GM18502 (cell line): ENCODE measurements at regions not wholly inside any gene's neighbourhood (a gene's known extent, or its start where the extent isn't known, plus 50 kb on each side); places are given as distances from the start of the nearest gene placed in this dataset.

ENCODE experiments used
- ATAC-seq: cut with Tn5 transposase; IDR thresholded peaks from one replicate; pipeline ENCODE4 v1.9.1; 2021; ENCODE audit warnings: mild to moderate bottlenecking; ENCODE audit not compliant: unreplicated experiment, poor library complexity

DNA sequence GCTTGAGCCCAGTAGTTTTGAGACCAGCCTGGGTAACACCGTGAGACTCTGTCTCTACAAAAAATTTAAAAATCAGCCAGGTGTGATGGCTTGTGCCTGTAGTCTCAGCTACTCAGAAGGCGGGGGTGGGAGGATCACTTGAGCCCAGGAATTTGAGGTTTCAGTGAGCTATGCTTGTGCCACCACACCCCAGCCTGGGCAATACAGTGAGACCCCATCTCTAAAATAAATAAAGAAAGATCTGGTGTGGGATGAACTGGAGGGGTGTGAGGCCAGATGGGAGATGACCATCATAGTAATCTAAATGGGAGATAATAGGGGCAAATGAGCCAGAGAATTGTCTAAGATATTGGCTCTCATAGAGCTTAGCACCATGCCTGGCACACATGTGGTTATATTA lies 60.1 kb upstream of the TRABD2B start:
- ATAC-seq = no peak

DNA sequence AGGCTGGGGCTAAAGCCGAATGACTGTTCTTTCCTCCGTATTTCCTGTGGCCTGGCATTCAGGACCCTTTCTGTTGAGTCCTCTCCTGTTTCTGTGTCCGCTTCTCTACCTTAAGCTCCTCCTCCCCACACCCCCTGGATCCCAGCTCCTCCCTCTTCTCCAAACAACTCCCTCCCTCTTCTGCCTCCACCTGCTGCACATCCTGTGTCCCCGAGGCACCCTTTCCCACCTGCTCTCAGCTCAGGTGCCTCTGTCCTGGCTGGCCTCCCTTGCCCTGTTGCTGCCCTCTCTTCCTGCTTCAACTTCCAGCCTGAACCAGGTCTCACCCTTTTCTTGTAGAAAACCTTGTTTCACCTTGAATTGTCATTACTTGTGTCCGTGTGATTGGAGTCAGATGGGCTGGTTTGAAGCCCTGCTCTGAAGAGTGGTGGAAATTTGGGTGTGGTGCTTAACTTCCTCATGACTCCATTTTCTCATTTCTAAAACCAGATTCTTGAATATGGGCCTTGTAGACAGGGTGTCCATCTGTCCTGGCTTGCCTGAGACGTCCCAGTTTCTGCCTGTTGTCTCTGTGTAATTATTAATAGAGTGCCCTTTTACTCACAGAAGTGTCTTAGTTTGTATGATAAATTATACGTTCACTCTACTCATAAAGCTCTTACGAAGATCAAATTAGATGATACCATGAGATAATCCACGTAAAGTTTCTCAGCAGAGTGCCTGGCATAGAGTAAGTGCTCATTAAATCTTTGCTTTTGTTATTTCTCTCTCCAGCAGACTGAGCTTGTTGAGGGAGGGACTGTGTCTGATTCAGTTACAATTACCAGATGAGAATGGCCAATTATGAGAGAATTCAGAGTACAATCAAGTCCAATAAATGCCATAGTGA lies 58.9 kb upstream of the TRABD2B start:
- ATAC-seq = no peak

DNA sequence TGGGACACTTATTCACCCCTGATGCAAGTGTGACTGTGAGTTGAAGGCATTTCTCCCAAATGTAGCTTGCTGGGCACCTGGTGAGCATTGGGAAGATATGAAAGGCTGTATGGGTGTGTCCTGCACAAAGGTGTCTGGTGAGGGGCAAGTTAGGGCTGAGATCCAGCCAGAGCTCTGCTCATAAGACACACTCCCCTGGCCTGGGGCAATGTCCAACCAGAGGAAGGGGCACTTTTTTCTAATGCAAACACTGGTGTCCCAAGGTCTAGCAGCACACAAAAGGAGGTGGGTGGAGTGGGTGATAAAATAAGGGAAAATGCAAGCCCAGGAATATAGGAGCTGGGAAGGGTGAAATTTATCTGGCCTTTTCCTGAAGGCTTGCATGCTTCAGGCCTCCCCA lies 57.0 kb upstream of the TRABD2B start:
- ATAC-seq = no peak

DNA sequence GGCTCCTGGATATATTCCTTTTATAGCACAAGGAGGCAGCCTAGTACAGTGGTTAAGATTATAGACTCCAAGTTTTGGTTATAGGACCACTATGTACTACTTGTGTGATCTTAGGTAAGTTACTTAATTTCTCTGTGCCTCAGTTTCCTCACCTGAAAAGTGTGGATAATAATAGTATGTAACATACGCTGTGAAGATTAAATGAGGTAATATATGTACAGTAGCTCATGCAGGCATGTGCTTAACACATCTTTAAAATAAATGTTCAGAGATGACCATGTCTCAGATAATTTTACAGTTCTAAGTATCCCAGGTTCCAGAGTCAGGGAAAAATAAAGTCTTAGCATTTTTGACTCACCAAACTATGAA lies 55.7 kb upstream of the TRABD2B start:
- no peak for ATAC-seq

DNA sequence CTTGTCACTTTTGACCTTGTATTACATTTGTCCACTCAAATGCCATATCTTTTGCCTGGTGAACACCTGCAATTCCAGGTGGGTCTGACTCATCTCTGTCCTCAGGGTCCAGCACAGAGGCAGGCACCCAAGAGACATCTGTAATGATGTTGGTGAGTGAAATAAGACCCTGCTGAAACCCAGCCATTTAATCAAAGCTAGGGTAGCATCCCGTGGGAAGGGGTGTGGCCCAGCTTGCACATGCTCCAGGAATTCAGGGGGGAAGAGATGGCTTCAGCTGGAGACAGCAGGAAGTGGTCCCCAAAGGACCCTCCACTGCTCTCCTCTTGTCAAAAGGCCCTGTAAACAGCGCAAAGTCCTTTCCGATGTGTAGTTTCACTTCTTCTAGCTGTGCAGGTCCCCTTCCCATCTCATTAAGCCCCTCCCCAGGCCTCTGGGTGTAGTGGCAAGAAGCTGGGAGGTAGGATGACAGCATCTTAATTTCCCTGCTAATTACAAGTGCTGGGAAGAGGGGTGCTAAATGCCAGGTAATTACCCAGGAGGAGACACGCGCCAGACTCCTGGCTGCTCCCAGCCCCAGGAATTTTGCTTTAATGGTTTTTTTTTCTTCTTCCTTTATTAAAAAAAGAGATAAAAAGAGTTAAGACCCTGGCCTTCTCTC lies 54.4 kb upstream of the TRABD2B start:
- no peak for ATAC-seq

DNA sequence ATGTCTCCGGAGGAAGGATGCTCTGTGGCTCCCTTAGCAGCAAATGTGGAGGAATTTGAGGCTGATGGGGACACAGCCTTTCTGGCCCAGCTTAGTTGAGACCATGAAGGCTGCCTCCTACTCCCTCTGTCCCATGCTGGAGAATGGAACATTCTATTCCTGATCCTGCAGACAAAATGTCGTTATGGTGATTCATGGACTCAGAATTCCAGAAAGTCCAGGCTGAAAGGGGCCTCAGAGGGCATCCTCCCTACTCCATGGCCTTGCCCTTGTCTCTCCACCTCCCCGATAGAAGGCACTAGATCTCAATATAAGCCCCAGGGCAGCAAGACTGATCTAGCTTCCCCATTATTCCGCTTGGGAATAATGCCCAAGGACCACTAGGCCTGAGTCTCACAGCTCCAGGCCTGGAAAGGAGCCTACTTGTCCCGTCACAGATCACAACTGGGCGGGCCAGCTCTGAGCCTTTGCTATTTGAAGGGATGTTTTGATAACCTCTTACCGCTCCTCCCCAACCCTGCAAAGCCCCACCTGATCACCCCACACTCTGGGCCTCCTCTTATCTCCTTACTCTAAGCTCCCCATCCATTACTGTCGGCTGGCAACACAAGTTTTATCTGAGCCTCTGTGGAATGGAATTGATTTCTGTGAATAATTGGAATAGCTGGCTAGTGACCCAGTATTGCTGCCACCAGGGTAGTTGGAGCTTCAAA lies 52.8 kb upstream of the TRABD2B start:
- no peak for ATAC-seq

DNA sequence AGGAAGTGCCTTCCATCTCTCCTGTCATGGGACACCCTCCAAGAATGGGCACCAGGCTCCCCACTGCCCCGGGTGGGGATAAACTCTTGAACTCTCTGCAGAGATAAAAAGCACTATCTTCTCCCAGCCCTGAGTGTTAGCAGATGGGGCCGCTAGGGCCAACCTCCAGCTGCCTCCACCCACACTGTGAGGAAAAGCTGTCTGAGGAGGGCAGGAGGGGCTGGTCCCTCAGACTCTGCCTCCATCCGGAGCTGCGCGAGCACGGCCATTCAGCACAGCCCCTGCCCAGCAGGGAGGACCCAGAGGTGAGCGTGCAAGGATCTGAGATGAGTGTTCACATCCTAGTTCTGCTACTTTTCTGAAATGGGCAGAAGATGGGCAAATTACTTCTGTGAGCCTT lies 51.8 kb upstream of the TRABD2B start:
- ATAC-seq = no peak

DNA sequence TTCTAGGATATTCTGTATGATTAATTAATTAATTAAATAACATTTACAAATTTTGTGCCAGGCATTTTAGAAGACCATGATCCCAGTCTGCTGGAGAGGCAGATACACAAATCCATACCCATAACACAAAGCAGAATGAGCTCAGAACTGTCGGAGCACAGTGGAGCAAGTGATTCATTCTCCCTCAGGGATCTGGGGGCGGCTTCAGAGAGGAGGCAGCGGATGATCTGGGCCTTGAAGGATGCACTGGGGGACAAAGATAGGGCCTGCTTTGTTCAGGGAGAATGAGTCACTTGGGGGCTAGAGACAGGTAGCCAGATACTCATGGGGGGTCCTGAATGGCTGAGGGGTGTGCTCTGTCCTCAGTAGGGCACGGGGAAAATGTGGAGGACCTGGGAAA lies 50.9 kb upstream of the TRABD2B start:
- ATAC-seq = no peak

DNA sequence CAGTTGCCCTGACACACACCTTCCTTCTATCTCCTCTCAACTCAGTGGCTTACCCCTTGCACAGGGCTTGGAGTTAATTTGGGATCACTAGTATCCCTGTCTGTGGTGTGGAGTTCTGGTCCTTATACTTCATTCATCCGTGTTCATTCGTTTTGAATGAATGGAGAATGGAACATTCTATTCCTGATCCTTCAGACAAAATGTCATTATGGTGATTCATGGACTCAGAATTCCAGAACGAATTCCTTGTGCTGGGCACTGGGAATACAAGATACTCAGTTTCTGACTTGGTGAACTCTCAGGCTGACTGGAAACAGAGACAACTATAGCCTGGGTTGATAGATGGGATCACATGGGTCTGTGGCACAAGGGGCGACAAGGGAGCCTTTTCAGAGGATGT lies 49.9 kb upstream of the TRABD2B start:
- no peak for ATAC-seq
